ENCODE measurements at regions not wholly inside any gene's neighbourhood (a gene's known extent, or its start where the extent isn't known, plus 50 kb on each side); places are given as distances from the start of the nearest gene placed in this dataset.
A peak's percentile ranks its signal among the peaks of the same experiment; 100 is the strongest.

DNA sequence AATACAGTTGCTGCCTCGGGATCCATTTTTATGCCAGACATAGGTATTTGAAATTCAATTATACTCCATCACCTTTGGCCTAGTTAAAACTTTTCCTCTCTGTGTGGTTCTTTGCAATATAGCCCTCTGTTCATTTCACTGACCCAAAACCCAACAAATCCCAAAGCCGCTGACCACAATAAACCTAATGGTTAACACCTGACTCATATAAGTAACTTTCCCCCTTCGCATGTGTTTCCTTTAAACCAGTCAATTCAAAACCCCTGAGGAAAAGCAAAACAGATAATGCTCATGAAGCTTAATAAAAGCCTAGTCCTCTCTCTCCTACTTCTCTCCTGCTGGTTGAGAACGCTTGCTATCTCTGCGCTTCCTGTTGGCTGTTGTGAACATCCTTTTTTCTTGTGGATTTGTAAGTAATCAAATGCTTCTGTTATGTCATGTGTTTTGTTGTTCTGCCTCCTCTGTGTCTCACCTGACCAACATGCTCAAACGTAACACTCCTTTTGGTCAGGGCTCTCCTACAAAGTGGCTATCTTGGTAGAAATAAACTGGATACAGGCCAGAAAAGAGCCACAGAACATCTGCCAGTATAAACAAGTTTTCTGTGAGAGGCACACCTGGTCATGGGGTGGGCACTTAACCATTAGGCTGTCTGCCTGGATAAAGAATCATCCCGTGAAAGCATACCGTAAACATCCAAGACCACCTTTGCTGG lies 652.6 kb downstream of the METTL15 start:
- Histone ChIP-seq H3K27ac (peak overlapping the region; percentile 87), H3K4me3 (ENCODE audit: low read depth, low read length) (no peak overlapping the region), H3K27me3 (replicated peaks) (no peaks in the 10 kb centered on the region), H3K36me3 (replicated peaks) (no peaks in the 10 kb centered on the region)
- TF ChIP-seq, protein P1, sequence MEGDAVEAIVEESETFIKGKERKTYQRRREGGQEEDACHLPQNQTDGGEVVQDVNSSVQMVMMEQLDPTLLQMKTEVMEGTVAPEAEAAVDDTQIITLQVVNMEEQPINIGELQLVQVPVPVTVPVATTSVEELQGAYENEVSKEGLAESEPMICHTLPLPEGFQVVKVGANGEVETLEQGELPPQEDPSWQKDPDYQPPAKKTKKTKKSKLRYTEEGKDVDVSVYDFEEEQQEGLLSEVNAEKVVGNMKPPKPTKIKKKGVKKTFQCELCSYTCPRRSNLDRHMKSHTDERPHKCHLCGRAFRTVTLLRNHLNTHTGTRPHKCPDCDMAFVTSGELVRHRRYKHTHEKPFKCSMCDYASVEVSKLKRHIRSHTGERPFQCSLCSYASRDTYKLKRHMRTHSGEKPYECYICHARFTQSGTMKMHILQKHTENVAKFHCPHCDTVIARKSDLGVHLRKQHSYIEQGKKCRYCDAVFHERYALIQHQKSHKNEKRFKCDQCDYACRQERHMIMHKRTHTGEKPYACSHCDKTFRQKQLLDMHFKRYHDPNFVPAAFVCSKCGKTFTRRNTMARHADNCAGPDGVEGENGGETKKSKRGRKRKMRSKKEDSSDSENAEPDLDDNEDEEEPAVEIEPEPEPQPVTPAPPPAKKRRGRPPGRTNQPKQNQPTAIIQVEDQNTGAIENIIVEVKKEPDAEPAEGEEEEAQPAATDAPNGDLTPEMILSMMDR (IDR thresholded peaks at IDR 0.05; ENCODE audit: low read depth, low read length, missing control alignments), result no peak
- DNase-seq, result peak; percentile 41
- in situ Hi-C loops (cut with HindIII; ENCODE audit: low pct_ligation_motif_present, low sequenced_read_pairs), result no loop called here

DNA sequence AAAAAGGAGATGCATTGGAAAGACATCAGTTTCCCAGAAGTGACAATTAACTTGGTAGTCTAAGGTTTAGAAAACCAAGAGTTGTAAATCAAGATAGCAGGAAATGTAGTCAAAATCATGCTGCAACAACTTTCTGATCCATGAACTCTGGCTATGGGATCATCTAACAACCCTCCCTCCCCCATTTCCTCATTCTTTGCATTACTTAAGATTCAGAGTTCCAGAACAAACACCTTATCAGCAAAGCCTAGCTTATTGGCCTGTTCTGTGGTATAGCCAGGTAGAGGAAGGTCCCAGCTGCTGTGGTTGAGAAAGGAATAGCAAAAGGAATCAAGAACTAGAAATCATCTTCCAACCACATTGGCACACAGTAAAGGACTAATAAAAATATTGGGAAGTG lies 651.1 kb downstream of the METTL15 start:
- Histone ChIP-seq H3K36me3 (replicated peaks) (no peaks in the 10 kb centered on the region), H3K4me3 (ENCODE audit: low read depth, low read length) (no peak overlapping the region), H3K27me3 (replicated peaks) (no peaks in the 10 kb centered on the region), H3K27ac (peak overlapping the region; percentile 87)
- TF ChIP-seq, protein P1 (IDR thresholded peaks at IDR 0.05; ENCODE audit: low read depth, low read length, missing control alignments), result no peak
- DNase-seq, result peak; percentile 70
- in situ Hi-C loops (cut with HindIII; ENCODE audit: low pct_ligation_motif_present, low sequenced_read_pairs), result no loop called here

DNA sequence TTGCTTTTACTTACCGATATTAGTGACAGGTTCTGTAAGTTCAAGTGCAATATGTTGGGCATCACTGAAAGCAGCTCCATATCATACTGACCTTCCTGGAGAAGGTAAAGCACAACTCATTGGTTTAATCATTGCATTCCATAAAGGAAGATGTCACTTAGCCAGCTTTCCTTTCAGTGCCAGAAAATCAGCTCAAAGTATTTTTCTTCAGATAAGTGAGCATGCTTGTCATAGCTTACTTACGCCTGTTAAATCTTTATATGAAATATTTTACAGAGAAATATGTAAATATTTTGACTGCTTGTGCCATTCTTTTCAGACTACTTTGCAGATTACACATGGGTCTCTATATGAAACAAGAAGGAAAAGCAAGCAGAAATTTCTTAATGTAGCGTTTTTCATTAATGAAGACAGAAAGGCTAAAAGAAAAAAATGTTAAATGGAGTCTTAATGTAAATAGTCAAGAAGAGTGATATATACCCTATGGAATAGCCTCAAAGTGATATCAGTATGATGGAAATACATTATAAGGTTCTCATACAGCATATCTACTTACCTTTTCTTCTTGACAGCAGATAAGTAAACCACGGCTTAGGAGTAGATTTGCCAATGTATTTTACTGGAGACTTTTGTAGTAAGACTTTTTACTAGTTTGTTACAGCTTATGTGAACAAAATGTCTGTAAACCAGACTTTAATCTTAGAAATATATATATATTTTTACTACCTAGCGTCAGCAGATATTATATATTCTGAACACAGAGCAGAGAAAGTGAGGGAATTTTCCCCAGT lies 649.7 kb downstream of the METTL15 start:
- TF ChIP-seq, protein P1 (IDR thresholded peaks at IDR 0.05; ENCODE audit: low read depth, low read length, missing control alignments), result no peak
- in situ Hi-C loops (cut with HindIII; ENCODE audit: low pct_ligation_motif_present, low sequenced_read_pairs), result no loop called here
- Histone ChIP-seq H3K36me3 (replicated peaks) (no peaks in the 10 kb centered on the region), H3K27ac (peak overlapping the region; percentile 87), H3K4me3 (ENCODE audit: low read depth, low read length) (no peak overlapping the region), H3K27me3 (replicated peaks) (no peaks in the 10 kb centered on the region)
- DNase-seq, result peak; percentile 88

DNA sequence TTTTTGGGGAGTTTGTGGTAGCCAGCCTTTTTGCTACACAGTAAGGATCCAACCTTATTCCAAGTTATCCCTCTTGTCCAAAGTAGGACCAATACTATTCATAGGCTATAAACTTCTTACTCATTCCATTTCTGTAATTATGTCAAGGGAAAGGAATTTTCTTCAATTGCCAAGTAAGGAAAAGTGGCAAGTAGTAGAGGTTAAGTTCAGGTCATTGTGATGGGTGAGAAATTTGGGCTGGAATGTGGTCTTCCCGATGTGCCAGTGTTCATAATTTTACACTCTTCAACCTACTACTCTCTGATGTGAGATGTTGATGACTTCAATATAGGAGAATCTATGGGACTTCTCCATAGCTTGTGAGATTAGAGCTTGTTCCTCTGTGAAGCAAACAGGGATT lies 648.8 kb downstream of the METTL15 start:
- Histone ChIP-seq H3K27ac (peak overlapping the region; percentile 87), H3K27me3 (replicated peaks) (no peaks in the 10 kb centered on the region), H3K4me3 (ENCODE audit: low read depth, low read length) (no peak overlapping the region), H3K36me3 (replicated peaks) (no peaks in the 10 kb centered on the region)
- in situ Hi-C loops (cut with HindIII; ENCODE audit: low pct_ligation_motif_present, low sequenced_read_pairs), result no loop called here
- TF ChIP-seq, protein P1 (IDR thresholded peaks at IDR 0.05; ENCODE audit: low read depth, low read length, missing control alignments), result no peak
- DNase-seq, result peak; percentile 85

DNA sequence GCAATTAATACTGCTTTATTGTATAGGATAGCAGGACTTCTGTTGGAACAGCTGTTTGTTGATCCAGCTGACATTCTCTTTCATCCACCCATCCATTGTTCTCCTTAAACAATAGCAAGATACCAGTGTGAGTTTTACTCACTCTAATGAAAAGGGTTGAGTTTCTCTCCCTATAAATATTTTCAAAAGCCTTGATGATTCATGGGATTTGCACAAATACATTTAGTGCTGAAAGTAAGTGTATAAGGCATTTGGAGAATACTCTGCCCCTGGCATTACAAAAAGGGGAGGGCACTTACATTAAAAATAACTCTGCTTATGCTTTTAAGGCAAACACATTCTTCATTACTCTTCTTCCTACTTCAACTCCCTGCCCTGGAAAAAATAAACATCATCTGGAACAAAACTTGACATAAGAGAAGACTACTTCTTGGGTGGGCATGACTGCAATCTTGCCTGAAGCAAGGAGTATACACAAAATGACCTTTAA lies 634.9 kb downstream of the METTL15 start:
- H3K27ac ChIP-seq, result no peak overlapping the region

More for the DNA sequence above, 634.9 kb downstream of the METTL15 start:
- TF ChIP-seq, protein P1 (IDR thresholded peaks at IDR 0.05; ENCODE audit: low read depth, low read length, missing control alignments), result no peak
- in situ Hi-C loops (cut with HindIII; ENCODE audit: low pct_ligation_motif_present, low sequenced_read_pairs), result no loop called here
- no peaks in the 10 kb centered on the region for H3K27me3 ChIP-seq (replicated peaks)
- H3K4me3 ChIP-seq (ENCODE audit: low read depth, low read length), result no peak overlapping the region
- DNase-seq, result no peak
- H3K36me3 ChIP-seq (replicated peaks), result no peaks in the 10 kb centered on the region

Data from brain microvascular endothelial cell (primary cell).